GM18505 (cell line): ENCODE measurements at regions not wholly inside any gene's neighbourhood (a gene's known extent, or its start where the extent isn't known, plus 50 kb on each side); places are given as distances from the start of the nearest gene placed in this dataset.

Experiments
- ATAC-seq: cut with Tn5 transposase; IDR thresholded peaks from one replicate; pipeline ENCODE4 v1.9.1; 2021; ENCODE audit not compliant: unreplicated experiment
- POLR2A ChIP-seq: IDR thresholded peaks from 4 replicates; pipeline ENCODE4 v1.6.1; 2011; ENCODE audit warnings: borderline replicate concordance; ENCODE audit not compliant: insufficient read depth, insufficient read length; ENCODE audit errors: extremely low read depth

- no peak for TF ChIP-seq POLR2A
- ATAC-seq = no peak
Measured at GRCh38 chr20:24169256-24169655, 180.7 kb upstream of the GGTLC1 start.

GRCh38 chr20:24166412-24166811, 177.8 kb upstream of the GGTLC1 start:
- no peak for ATAC-seq
- TF ChIP-seq POLR2A = no peak

GRCh38 chr20:24166123-24166381, 177.5 kb upstream of the GGTLC1 start:
- TF ChIP-seq POLR2A = no peak
- ATAC-seq = no peak

- no peak for TF ChIP-seq POLR2A
- no peak for ATAC-seq
Measured at GRCh38 chr20:24165301-24166122, 176.9 kb upstream of the GGTLC1 start.

- TF ChIP-seq POLR2A = no peak
- no peak for ATAC-seq
Measured at GRCh38 chr20:24164360-24164759, 175.8 kb upstream of the GGTLC1 start.

- ATAC-seq = no peak
- TF ChIP-seq POLR2A = no peak
Measured at GRCh38 chr20:24163506-24163905, 174.9 kb upstream of the GGTLC1 start.

- no peak for TF ChIP-seq POLR2A
- ATAC-seq = no peak
Measured at GRCh38 chr20:24160563-24161281, 172.1 kb upstream of the GGTLC1 start.

- ATAC-seq = no peak
- TF ChIP-seq POLR2A = no peak
Measured at GRCh38 chr20:24158281-24158680, 169.7 kb upstream of the GGTLC1 start.

- TF ChIP-seq POLR2A = no peak
- ATAC-seq = no peak
Measured at GRCh38 chr20:24157213-24157612, 168.6 kb upstream of the GGTLC1 start.

GRCh38 chr20:24153101-24154040, 164.8 kb upstream of the GGTLC1 start:
- TF ChIP-seq POLR2A = no peak
- ATAC-seq = no peak

- ATAC-seq = no peak
- TF ChIP-seq POLR2A = no peak
Measured at GRCh38 chr20:24151621-24152294, 163.2 kb upstream of the GGTLC1 start.

GRCh38 chr20:24150406-24150805, 161.8 kb upstream of the GGTLC1 start:
- no peak for TF ChIP-seq POLR2A
- no peak for ATAC-seq

GRCh38 chr20:24149881-24150307, 161.3 kb upstream of the GGTLC1 start:
- no peak for ATAC-seq
- no peak for TF ChIP-seq POLR2A

- no peak for ATAC-seq
- TF ChIP-seq POLR2A = no peak
Measured at GRCh38 chr20:24149175-24149574, 160.6 kb upstream of the GGTLC1 start.

GRCh38 chr20:24148372-24148771, 159.8 kb upstream of the GGTLC1 start:
- no peak for TF ChIP-seq POLR2A
- ATAC-seq = peak; percentile 86
